ENCODE measurements at regions not wholly inside any gene's neighbourhood (a gene's known extent, or its start where the extent isn't known, plus 50 kb on each side); places are given as distances from the start of the nearest gene placed in this dataset.

GRCh38 chr3:66642019-66642418 lies 141.2 kb upstream of the LRIG1 start:
- TF ChIP-seq RAD21 (IDR thresholded peaks at IDR 0.05; ENCODE audit: low read depth) (no peak), EGR1 (IDR thresholded peaks at IDR 0.05) (no peak), ZBTB7A (IDR thresholded peaks at IDR 0.05; ENCODE audit: low read depth) (no peak), NFIC (IDR thresholded peaks at IDR 0.05) (no peak), TAF1 (IDR thresholded peaks at IDR 0.05; ENCODE audit: low read depth) (no peak), EP300 (IDR thresholded peaks at IDR 0.05; ENCODE audit: borderline replicate concordance) (no peak), CEBPB (IDR thresholded peaks at IDR 0.05) (no peak), YY1 (IDR thresholded peaks at IDR 0.05; ENCODE audit: low read depth) (no peak), FOXM1 (IDR thresholded peaks at IDR 0.05; ENCODE audit: borderline replicate concordance, low read depth) (no peak), TEAD4 (IDR thresholded peaks at IDR 0.05) (no peak), TCF12 (IDR thresholded peaks at IDR 0.05; ENCODE audit: low read depth) (no peak), CREB1 (IDR thresholded peaks at IDR 0.05; ENCODE audit: low read depth) (no peak)
- TF ChIP-seq, protein P1, sequence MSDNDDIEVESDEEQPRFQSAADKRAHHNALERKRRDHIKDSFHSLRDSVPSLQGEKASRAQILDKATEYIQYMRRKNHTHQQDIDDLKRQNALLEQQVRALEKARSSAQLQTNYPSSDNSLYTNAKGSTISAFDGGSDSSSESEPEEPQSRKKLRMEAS (IDR thresholded peaks at IDR 0.05): no peak
- TF ChIP-seq, protein P2, sequence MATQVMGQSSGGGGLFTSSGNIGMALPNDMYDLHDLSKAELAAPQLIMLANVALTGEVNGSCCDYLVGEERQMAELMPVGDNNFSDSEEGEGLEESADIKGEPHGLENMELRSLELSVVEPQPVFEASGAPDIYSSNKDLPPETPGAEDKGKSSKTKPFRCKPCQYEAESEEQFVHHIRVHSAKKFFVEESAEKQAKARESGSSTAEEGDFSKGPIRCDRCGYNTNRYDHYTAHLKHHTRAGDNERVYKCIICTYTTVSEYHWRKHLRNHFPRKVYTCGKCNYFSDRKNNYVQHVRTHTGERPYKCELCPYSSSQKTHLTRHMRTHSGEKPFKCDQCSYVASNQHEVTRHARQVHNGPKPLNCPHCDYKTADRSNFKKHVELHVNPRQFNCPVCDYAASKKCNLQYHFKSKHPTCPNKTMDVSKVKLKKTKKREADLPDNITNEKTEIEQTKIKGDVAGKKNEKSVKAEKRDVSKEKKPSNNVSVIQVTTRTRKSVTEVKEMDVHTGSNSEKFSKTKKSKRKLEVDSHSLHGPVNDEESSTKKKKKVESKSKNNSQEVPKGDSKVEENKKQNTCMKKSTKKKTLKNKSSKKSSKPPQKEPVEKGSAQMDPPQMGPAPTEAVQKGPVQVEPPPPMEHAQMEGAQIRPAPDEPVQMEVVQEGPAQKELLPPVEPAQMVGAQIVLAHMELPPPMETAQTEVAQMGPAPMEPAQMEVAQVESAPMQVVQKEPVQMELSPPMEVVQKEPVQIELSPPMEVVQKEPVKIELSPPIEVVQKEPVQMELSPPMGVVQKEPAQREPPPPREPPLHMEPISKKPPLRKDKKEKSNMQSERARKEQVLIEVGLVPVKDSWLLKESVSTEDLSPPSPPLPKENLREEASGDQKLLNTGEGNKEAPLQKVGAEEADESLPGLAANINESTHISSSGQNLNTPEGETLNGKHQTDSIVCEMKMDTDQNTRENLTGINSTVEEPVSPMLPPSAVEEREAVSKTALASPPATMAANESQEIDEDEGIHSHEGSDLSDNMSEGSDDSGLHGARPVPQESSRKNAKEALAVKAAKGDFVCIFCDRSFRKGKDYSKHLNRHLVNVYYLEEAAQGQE (IDR thresholded peaks at IDR 0.05; ENCODE audit: low read depth): no peak
- TF ChIP-seq, protein P3, sequence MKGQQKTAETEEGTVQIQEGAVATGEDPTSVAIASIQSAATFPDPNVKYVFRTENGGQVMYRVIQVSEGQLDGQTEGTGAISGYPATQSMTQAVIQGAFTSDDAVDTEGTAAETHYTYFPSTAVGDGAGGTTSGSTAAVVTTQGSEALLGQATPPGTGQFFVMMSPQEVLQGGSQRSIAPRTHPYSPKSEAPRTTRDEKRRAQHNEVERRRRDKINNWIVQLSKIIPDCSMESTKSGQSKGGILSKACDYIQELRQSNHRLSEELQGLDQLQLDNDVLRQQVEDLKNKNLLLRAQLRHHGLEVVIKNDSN (IDR thresholded peaks at IDR 0.05): no peak

- TF ChIP-seq RAD21 (IDR thresholded peaks at IDR 0.05; ENCODE audit: low read depth) (no peak), CEBPB (IDR thresholded peaks at IDR 0.05) (no peak), ZBTB7A (IDR thresholded peaks at IDR 0.05; ENCODE audit: low read depth) (no peak), NFIC (IDR thresholded peaks at IDR 0.05) (no peak), TEAD4 (IDR thresholded peaks at IDR 0.05) (no peak)
Measured at GRCh38 chr3:66642484-66642883, 141.7 kb upstream of the LRIG1 start.

DNA sequence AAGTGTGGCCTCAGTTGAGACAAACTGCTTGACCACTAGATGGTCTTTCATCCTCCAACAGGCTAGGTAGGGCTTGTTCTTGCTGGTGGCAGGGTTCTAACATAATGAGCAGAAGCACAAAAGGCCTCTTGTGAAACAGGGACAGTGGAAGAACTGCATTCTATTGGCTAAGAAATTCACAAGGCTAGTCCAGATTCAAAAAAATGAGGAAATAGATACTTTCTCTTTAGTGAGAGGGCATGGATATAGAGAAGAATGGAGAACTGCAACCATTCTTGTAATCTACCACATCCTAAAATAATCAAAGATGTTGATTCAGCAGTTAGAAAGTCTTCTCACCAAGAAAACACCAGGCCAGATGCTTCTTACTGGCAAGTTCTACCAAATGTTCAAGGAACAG lies 143.7 kb upstream of the LRIG1 start:
- TF ChIP-seq YY1 (IDR thresholded peaks at IDR 0.05; ENCODE audit: low read depth) (no peak), TEAD4 (IDR thresholded peaks at IDR 0.05) (no peak), CREB1 (IDR thresholded peaks at IDR 0.05; ENCODE audit: low read depth) (no peak), EP300 (IDR thresholded peaks at IDR 0.05; ENCODE audit: borderline replicate concordance) (no peak), FOXM1 (IDR thresholded peaks at IDR 0.05; ENCODE audit: borderline replicate concordance, low read depth) (no peak), TAF1 (IDR thresholded peaks at IDR 0.05; ENCODE audit: low read depth) (no peak), NFIC (IDR thresholded peaks at IDR 0.05) (no peak), RAD21 (IDR thresholded peaks at IDR 0.05; ENCODE audit: low read depth) (no peak), CEBPB (IDR thresholded peaks at IDR 0.05) (no peak), TCF12 (IDR thresholded peaks at IDR 0.05; ENCODE audit: low read depth) (no peak), EGR1 (IDR thresholded peaks at IDR 0.05) (no peak), ZBTB7A (IDR thresholded peaks at IDR 0.05; ENCODE audit: low read depth) (no peak)
- TF ChIP-seq, protein P2 (IDR thresholded peaks at IDR 0.05; ENCODE audit: low read depth): no peak
- TF ChIP-seq, protein P3 (IDR thresholded peaks at IDR 0.05): no peak
- TF ChIP-seq, protein P1 (IDR thresholded peaks at IDR 0.05): no peak

DNA sequence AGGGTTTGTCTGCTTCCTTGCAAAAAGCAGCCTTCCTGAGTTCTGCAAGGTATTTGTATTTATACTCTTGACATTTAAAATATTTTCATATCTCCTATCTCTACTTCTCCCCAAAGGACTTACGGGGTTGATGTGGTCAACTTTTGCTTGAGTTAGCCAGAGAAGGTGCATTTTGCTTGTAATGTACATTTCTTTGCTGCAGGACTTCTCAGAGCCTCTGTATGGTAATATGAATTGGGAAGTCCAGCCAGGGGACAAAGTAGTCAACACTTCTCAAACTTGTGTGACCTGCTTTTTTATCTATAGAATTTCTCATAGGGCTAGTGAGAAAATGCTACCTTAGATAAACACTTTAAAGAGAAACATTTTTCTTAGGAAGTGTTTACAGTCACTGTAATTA lies 148.2 kb upstream of the LRIG1 start:
- TF ChIP-seq ZBTB7A (IDR thresholded peaks at IDR 0.05; ENCODE audit: low read depth) (no peak), CREB1 (IDR thresholded peaks at IDR 0.05; ENCODE audit: low read depth) (no peak), TCF12 (IDR thresholded peaks at IDR 0.05; ENCODE audit: low read depth) (no peak), EGR1 (IDR thresholded peaks at IDR 0.05) (no peak), EP300 (IDR thresholded peaks at IDR 0.05; ENCODE audit: borderline replicate concordance) (no peak), CEBPB (IDR thresholded peaks at IDR 0.05) (no peak), TAF1 (IDR thresholded peaks at IDR 0.05; ENCODE audit: low read depth) (no peak), YY1 (IDR thresholded peaks at IDR 0.05; ENCODE audit: low read depth) (no peak), NFIC (IDR thresholded peaks at IDR 0.05) (no peak), TEAD4 (IDR thresholded peaks at IDR 0.05) (no peak), FOXM1 (IDR thresholded peaks at IDR 0.05; ENCODE audit: borderline replicate concordance, low read depth) (no peak)
- TF ChIP-seq, protein P2 (IDR thresholded peaks at IDR 0.05; ENCODE audit: low read depth): no peak
- TF ChIP-seq, protein P1 (IDR thresholded peaks at IDR 0.05): no peak

Data from Ishikawa (cell line).